ENCODE measurements at regions not wholly inside any gene's neighbourhood (a gene's known extent, or its start where the extent isn't known, plus 50 kb on each side); places are given as distances from the start of the nearest gene placed in this dataset.

- no peak for DNase-seq
These were observed 301.2 kb downstream of the SMOC2 start for GRCh38 chr6:168741942-168742782.

- no peak for DNase-seq
These were observed 300.3 kb downstream of the SMOC2 start for GRCh38 chr6:168741305-168741704.

DNA sequence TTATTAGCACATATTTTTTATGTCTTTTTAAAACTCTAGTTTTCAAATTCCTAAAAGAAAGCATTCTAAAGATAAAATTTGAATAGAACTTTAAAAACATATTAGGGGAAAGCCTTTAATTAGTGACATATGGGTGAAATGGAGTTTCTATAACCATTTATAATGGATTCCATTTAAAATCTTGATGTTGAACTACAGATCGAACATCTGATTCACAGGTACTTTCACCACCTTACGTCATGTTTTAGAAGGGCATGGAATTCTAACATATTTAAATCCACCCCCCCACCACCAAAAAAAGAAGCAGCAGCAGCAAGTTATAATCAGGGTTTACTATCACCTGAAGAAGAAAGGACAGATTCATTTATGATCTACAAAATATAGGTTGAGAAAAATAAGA, 298.4 kb downstream of the SMOC2 start:
- no peak for DNase-seq

DNA sequence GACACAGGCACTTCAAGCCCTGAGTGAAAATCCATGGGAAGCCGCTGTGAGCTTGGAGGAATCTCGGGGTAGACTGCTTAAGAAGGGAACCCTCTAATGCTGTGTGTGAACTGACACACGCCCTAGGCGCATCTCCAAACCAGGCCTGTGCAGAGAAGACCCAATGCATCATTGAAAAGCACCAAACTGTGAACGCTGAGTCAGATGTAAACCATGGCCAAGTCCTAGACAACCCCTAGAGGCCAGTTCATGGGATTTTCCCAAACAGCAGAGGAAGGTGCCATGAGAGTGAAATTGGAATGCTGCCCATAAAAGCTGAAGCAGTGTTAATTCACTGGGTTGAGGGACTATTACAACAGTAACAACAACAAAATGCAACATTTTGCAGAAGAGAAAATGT, 296.5 kb downstream of the SMOC2 start:
- no peak for DNase-seq

GRCh38 chr6:168737014-168737413, 296.0 kb downstream of the SMOC2 start:
- no peak for DNase-seq

DNA sequence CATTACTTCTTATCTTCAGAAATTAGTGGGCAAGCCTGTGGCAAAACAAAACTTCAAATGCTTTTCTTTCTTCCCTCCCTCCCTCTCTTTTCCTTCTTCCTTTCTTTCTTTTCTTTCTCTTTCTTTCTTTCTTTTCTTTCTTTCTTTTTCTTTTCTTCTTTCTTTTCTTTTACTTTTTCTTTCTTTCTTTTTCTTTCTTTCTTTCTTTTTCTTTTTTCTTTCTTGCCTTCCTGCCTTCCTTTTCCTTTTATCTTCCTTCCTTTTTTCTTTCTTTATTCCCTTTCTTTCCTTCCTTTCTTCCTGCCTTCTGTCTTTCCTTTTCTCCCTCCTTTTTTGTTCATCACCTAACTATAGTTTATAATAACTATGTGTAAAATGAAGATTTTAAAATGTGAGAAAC, 295.1 kb downstream of the SMOC2 start:
- no peak for DNase-seq

DNA sequence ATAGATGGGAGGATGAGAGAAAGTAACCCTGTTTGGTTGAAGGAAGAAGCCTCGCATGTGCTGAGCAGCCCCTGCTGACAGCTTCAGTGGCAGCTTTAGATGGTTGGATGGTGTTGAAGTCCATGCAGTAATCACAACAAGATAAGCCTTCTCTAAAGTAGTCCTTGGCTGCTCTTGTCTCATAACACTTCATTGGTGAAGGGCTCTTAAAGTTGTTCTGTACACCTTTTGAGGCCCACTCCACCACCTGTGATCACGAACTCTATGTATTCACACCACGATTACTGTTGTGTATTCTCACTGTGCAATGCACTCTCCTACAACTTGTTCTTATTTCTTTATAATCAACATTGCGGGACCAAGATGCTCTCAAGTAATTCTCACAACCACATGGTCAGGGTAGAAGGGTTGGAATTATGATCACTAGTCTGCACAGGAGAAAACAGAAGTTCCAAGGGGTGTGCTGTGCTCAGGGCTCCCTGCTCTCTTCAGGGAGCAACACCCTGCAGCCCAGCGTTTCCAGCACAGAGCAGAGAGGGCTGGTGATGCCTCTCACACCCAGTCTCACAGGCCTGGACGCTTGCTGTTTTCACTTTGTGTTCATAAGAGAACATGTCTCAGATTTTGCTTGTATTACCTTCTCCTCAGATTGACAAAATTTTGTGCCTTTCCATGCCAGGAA, 294.4 kb downstream of the SMOC2 start:
- DNase-seq, result no peak

DNA sequence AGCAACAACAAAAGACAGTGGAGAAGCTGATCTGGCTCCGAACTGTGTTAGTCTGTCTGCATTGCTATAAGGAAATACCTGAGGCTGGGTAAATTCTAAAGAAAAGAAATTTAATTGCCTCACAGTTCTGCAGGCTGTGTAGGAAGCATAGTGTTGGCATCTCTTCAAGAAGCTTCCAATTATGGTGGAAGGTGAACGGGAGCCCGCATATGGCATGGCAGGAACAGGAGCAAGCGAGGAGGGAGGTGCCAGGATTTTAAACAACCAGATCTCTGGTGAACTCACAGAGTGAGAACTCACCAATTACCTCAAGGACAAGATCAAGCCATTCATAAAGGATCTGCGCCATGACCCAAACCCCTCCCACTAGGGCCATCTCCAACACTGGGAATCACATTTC, 293.5 kb downstream of the SMOC2 start:
- DNase-seq, result no peak

DNA sequence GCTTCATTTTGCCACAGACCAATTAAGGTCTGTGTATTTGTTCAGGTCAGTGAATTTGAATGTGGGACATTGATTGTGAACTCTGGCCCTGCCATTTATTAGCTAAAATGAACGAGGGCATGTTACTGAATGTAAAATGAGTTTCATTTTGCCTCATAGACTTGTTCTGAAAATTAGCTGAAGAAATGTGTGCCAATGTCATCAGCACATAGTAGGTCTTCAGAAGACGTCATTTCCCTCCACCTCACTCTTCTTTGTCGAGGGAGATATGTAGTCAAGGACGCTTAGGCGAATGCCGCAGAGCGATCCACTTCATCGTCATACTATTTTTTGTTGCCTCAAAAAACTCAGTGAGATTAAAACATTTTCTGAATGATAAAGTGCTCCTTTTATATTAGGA, 291.7 kb downstream of the SMOC2 start:
- DNase-seq, result no peak

- DNase-seq, result no peak
These were observed 290.1 kb downstream of the SMOC2 start for GRCh38 chr6:168730931-168731716.

DNA sequence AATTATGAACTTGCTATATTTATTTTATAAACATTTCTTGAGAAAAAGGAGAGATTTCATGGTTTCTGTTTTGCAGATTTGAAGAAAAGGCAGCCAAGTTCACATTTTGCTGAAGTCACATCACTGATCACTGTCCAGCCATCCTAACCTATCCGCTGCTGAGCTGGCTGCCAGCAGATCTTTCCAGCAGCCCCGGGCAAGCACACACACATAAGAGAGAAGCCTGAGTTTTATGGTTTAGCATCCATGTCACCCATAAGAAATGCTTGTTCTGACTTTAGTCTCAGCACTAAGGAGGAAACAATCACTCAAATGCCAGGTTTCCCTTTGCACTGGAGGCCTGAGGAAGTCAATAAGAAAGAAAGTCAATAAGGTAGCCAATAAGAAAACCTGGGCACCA, 287.1 kb downstream of the SMOC2 start:
- no peak for DNase-seq

DNA sequence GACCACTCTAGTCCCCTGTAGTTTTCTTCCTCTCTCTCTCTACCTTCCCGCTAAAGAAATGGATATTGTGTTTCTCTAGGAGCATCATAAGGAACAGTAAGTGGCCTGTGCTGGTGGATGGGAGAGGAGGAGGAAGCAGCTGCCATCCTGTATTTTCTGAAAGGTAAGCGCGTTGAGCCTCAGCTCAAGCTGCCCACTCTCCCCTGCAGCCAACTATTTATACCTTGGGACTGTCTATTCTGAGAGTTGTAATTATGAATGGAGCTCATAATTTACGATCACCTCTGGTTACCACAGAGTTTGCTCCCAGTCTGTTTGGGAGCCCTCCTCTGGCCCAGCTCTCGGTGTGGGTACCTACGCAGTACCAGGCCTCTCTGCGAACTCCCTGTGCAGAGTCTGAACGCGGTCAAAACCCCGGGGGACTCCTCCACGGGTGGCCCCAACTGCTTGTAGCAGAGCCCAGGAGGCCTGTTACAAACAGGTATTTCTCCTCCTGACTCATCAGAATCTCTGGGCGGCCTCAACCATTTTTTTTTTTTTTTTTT, 285.4 kb downstream of the SMOC2 start:
- DNase-seq, result no peak

DNA sequence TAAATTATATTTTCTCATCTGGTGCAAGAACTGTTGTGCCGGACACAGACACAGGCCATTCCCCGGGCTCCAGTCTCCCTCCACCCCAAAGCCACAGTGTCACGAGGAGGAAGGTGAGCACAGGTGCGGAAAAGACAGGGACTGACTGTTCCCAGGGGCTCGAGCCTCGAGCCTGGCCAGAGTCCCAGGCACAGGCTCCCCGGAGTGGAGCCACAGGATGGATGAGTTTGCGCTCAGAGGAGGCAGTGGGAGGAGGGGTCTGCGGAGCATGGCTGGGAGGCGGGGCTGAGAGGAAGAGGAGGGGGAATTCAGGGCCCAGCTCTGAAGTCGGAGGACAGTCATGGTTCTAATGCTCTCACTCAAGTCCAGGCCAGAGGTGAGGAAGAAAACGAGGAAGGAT, 284.8 kb downstream of the SMOC2 start:
- DNase-seq, result no peak

- DNase-seq, result no peak
These were observed 283.9 kb downstream of the SMOC2 start for GRCh38 chr6:168724669-168725570.

DNA sequence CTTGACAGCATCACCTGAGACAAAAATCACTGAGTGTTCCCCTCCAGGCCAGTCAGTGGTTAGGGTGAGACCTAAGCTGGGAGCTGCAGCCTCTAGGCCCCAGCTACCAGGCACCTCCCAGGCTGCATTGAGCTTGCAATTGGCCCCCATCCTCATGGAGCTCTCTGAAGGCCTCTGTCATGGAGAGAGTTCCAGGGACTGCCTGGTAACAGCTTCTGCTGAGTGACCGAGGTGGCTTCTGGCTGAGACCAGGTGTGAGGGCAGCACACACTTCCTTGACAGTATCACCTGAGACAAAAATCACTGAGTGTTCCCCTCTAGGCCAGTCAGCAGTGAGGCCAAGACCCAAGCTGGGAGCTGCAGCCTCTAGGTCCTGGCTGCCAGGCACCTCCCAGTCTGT, 283.0 kb downstream of the SMOC2 start:
- no peak for DNase-seq

GRCh38 chr6:168722397-168722796, 281.4 kb downstream of the SMOC2 start:
- DNase-seq, result no peak

DNA sequence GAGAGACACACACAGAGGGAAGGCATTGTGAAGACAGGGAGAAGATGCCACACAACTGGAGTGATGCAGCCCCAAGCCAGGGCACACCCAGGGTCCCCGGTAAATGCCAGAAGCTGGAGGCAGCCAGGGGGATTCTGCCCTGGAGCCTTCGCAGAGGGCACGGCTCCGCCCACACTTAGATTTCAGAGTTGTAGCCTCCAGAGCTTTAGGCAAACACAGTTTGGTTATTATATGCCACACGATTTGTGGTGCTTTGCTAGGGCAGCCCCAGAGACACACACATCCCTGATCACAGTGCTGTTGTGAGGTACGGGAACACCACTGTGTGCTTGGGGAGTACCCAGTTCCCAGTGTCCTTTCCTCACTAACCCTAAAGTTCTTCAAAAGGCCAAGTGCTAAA, 280.6 kb downstream of the SMOC2 start:
- DNase-seq, result no peak

DNA sequence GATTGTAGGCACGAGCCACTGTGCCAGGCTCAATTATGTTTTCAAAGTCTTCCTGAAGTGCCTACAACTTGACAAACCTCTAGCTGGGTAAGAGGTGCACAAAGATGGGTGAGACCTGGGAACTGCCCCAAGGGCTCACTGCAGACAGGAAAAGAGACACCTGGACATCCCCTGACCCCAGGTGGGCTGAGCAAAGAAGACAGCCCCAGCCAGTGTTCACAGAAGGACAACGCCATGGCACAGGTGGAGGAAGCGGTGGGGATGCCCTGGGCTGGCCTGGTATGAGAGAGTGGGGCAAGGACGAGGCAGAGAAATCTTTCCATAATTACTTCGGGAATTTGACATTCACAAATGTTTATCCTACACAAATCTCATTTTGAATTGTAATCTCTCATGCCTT, 278.9 kb downstream of the SMOC2 start:
- DNase-seq, result no peak

GRCh38 chr6:168718821-168719475, 278.0 kb downstream of the SMOC2 start:
- no peak for DNase-seq

All from C1 segment of cervical spinal cord (tissue), 14 donors.